ENCODE measurements at regions not wholly inside any gene's neighbourhood (a gene's known extent, or its start where the extent isn't known, plus 50 kb on each side); places are given as distances from the start of the nearest gene placed in this dataset.

DNA sequence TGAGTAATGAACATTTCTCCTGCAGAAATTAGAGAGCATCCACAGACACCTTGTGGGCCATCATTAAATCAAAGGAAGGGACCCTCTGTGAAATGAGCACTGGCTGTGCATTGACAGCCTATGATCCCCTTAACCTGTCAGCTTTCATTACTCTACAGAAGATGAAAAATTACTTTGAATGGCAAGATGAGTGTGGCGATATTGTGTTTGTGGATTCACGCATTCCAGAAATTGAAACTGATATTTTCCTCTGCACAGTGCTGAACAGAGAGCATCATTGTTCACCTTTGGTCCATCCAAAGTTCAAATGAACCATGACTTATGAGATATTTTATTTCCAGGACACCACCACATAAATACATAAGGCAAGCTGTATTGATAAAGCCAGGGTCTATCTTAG, 374.8 kb upstream of the ANXA10 start:
- CTCF ChIA-PET, result no interaction called here
- intact Hi-C loops (cut with micrococcal nuclease; ENCODE audit: unreplicated experiment), result no loop called here
- no peak overlapping the region for H3K4me3 ChIP-seq (ENCODE audit: low read depth, low read length)

DNA sequence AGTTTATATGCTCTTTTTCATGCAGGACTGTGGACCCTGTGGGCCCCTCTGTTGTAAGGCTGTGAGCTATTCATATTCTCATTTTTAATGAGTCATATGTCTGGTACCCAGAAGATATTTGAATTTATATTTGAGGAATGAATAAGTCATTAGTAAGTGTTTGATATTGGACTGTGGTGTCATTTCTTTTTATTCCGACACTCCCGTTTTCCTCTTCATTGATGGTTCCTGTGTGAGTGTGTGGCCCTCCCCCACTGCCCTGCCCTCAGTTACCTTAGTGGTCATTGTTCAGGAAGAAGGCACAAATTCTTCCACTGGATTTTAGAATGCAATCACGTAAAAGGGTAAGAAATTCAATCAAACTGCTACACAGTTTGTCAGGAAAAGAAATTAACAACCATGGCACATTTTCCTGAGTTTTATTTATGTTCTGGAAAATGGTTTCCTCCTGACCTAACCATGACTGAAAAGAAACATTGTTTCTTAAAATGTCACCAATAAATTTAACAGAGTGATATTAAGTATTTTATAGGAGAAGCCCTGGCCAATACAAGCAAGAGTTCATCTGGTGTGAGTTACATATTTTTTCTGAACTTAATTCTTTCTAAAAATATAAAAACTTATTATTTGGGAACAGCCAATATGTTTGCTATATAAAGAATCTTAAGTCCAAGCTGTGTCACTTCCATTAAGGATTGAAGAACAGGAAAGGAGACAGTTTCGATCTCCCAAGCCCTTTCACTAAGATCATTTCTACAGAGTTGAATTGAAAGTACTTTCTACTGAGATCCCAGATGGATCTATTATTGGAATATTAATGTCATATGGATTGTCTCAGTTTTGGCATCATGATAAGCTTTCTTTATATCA, 370.5 kb upstream of the ANXA10 start:
- Histone ChIP-seq H3K4me3 (ENCODE audit: low read depth, low read length) (no peak overlapping the region), H3K27me3 (replicated peaks; ENCODE audit: control insufficient read depth, insufficient read depth, low read length) (no peaks in the 10 kb centered on the region; the same call in 1 of the 2 replicates), H3K4me1 (no peaks in the 10 kb centered on the region), H3K36me3 (ENCODE audit: control insufficient read depth, insufficient read depth, low read length) (no peaks in the 10 kb centered on the region), H3K9me3 (no peaks in the 10 kb centered on the region)
- DNase-seq, result no peak
- Mint-ChIP-seq H3K9me3 (ENCODE audit: unreplicated experiment) (no peaks in the 10 kb centered on the region), H3K4me3 (ENCODE audit: unreplicated experiment) (no peak overlapping the region), H3K27me3 (ENCODE audit: insufficient read depth, unreplicated experiment) (no peaks in the 10 kb centered on the region), H3K4me1 (ENCODE audit: low read depth, unreplicated experiment) (no peaks in the 10 kb centered on the region), H3K27ac (ENCODE audit: unreplicated experiment) (no peak overlapping the region), H3K36me3 (ENCODE audit: insufficient read depth, unreplicated experiment) (no peaks in the 10 kb centered on the region)
- ChIA-PET POLR2A (no interaction called here), CTCF (no interaction called here)
- intact Hi-C loops (cut with micrococcal nuclease; ENCODE audit: unreplicated experiment), result loop anchor here (5.0 kb wide), 1 partner anchor 565 kb away; no protein-coding TSS in a partner anchor
- no peak for TF ChIP-seq CTCF (IDR thresholded peaks at IDR 0.05; ENCODE audit: insufficient read depth in 1 of 2, low read depth in 1 of 2, low read length in 1 of 2, severe bottlenecking in 1 of 2, unreplicated experiment in 1 of 2)
- BruUV-seq (replicated peaks), result no TSS peak

More for the DNA sequence above, 374.8 kb upstream of the ANXA10 start:
- POLR2A ChIA-PET, result no interaction called here
- Mint-ChIP-seq H3K4me3 (ENCODE audit: unreplicated experiment) (no peak overlapping the region), H3K9me3 (ENCODE audit: unreplicated experiment) (no peaks in the 10 kb centered on the region), H3K36me3 (ENCODE audit: insufficient read depth, unreplicated experiment) (no peaks in the 10 kb centered on the region), H3K4me1 (ENCODE audit: low read depth, unreplicated experiment) (no peaks in the 10 kb centered on the region), H3K27ac (ENCODE audit: unreplicated experiment) (no peak overlapping the region), H3K27me3 (ENCODE audit: insufficient read depth, unreplicated experiment) (no peaks in the 10 kb centered on the region)
- no peaks in the 10 kb centered on the region for H3K36me3 ChIP-seq (ENCODE audit: control insufficient read depth, insufficient read depth, low read length)
- H3K4me1 ChIP-seq, result no peaks in the 10 kb centered on the region
- H3K27me3 ChIP-seq (replicated peaks; ENCODE audit: control insufficient read depth, insufficient read depth, low read length), result no peaks in the 10 kb centered on the region; the same call in 1 of the 2 replicates
- H3K9me3 ChIP-seq, result no peaks in the 10 kb centered on the region
- BruUV-seq (replicated peaks), result no TSS peak
- DNase-seq, result no peak
- no peak for TF ChIP-seq CTCF (IDR thresholded peaks at IDR 0.05; ENCODE audit: insufficient read depth in 1 of 2, low read depth in 1 of 2, low read length in 1 of 2, severe bottlenecking in 1 of 2, unreplicated experiment in 1 of 2)

GRCh38 chr4:167722487-167722808, 369.9 kb upstream of the ANXA10 start:
- no peak for DNase-seq
- H3K36me3 Mint-ChIP-seq (ENCODE audit: insufficient read depth, unreplicated experiment), result no peaks in the 10 kb centered on the region
- no peaks in the 10 kb centered on the region for H3K27me3 Mint-ChIP-seq (ENCODE audit: insufficient read depth, unreplicated experiment)
- H3K27ac Mint-ChIP-seq (ENCODE audit: unreplicated experiment), result no peak overlapping the region
- Histone ChIP-seq H3K4me3 (ENCODE audit: low read depth, low read length) (no peak overlapping the region), H3K9me3 (no peaks in the 10 kb centered on the region), H3K4me1 (no peaks in the 10 kb centered on the region), H3K27me3 (replicated peaks; ENCODE audit: control insufficient read depth, insufficient read depth, low read length) (no peaks in the 10 kb centered on the region; the same call in 1 of the 2 replicates), H3K36me3 (ENCODE audit: control insufficient read depth, insufficient read depth, low read length) (no peaks in the 10 kb centered on the region)
- intact Hi-C loops (cut with micrococcal nuclease; ENCODE audit: unreplicated experiment), result loop anchor here (5.0 kb wide), 1 partner anchor 565 kb away; no protein-coding TSS in a partner anchor
- no TSS peak for BruUV-seq (replicated peaks)
- H3K9me3 Mint-ChIP-seq (ENCODE audit: unreplicated experiment), result no peaks in the 10 kb centered on the region
- H3K4me3 Mint-ChIP-seq (ENCODE audit: unreplicated experiment), result no peak overlapping the region
- H3K4me1 Mint-ChIP-seq (ENCODE audit: low read depth, unreplicated experiment), result no peaks in the 10 kb centered on the region
- TF ChIP-seq CTCF (IDR thresholded peaks at IDR 0.05; ENCODE audit: insufficient read depth in 1 of 2, low read depth in 1 of 2, low read length in 1 of 2, severe bottlenecking in 1 of 2, unreplicated experiment in 1 of 2), result no peak
- POLR2A ChIA-PET, result no interaction called here
- CTCF ChIA-PET, result no interaction called here

Data from Caco-2 (cell line).